Lower lobe of right lung (tissue), 2 donors: ENCODE measurements at regions not wholly inside any gene's neighbourhood (a gene's known extent, or its start where the extent isn't known, plus 50 kb on each side); places are given as distances from the start of the nearest gene placed in this dataset.

Source experiments
- ATAC-seq, 2 donors: fragments of 200-7000 bp; cut with Tn5 transposase; one replicate each; pipeline ENCODE4 v1.9.1; 2020 to 2022; ENCODE audit warnings: mild to moderate bottlenecking in 2 of 2, moderate library complexity in 2 of 2
- DNase-seq: peaks from one replicate; pipeline ENCODE4 v3.0.0-alpha.2; 2020
- H3K27ac ChIP-seq: fragments of 200-600 bp; one replicate; pipeline ENCODE4 v1.8.0; 2022
- H3K27me3 ChIP-seq: fragments of 200-600 bp; one replicate; pipeline ENCODE4 v1.8.0; 2022; ENCODE audit warnings: low read depth
- H3K36me3 ChIP-seq: fragments of 200-600 bp; one replicate; pipeline ENCODE4 v1.8.0; 2022; ENCODE audit warnings: mild to moderate bottlenecking
- H3K4me1 ChIP-seq: fragments of 200-600 bp; one replicate; pipeline ENCODE4 v1.8.0; 2022
- H3K4me3 ChIP-seq: fragments of 200-600 bp; one replicate; pipeline ENCODE4 v1.8.0; 2022; ENCODE audit warnings: mild to moderate bottlenecking
- H3K9me3 ChIP-seq: fragments of 200-600 bp; one replicate; pipeline ENCODE4 v1.8.0; 2022
- CTCF ChIP-seq: fragments of 200-600 bp; IDR thresholded peaks from one replicate; pipeline ENCODE4 v1.8.0; 2022; ENCODE audit warnings: antibody characterized with exemption, mild to moderate bottlenecking
- intact Hi-C: fragments of 100-400 bp; cut with DNase I; formaldehyde crosslinking; loops from one replicate; pipeline ENCODE4 v1.11.0; 2022
- donor health status: DM: no; HTN: yes; CAD: no; lungs with severe emphysema.

GRCh38 chr2:16565481-16565880 lies 100.2 kb downstream of the CYRIA start:
- intact Hi-C loops, result no loop called here

GRCh38 chr2:16561676-16562075 lies 104.0 kb downstream of the CYRIA start:
- H3K9me3 ChIP-seq, result no peaks in the 10 kb centered on the region
- H3K27me3 ChIP-seq, result no peaks in the 10 kb centered on the region
- intact Hi-C loops, result no loop called here
- peaks cover 92% of the 10 kb centered on the region for H3K36me3 ChIP-seq
- ATAC-seq (no peak), DNase-seq (no peak)
- H3K4me1 ChIP-seq, result no peaks in the 10 kb centered on the region
- no peak for TF ChIP-seq CTCF
- H3K27ac ChIP-seq, result no peak overlapping the region
- H3K4me3 ChIP-seq, result no peak overlapping the region

More at GRCh38 chr2:16565481-16565880, 100.2 kb downstream of the CYRIA start:
- Histone ChIP-seq H3K36me3 (peaks cover 54% of the 10 kb centered on the region), H3K9me3 (no peaks in the 10 kb centered on the region), H3K4me1 (no peaks in the 10 kb centered on the region), H3K4me3 (no peak overlapping the region), H3K27me3 (no peaks in the 10 kb centered on the region), H3K27ac (no peak overlapping the region)
- no peak for TF ChIP-seq CTCF
- ATAC-seq (no peak), DNase-seq (no peak)

- no peak for TF ChIP-seq CTCF
- Histone ChIP-seq H3K36me3 (peaks cover 96% of the 10 kb centered on the region), H3K27ac (no peak overlapping the region), H3K27me3 (no peaks in the 10 kb centered on the region), H3K4me3 (no peak overlapping the region), H3K4me1 (no peaks in the 10 kb centered on the region), H3K9me3 (no peaks in the 10 kb centered on the region)
- intact Hi-C loops, result no loop called here
- no peak for DNase-seq
- ATAC-seq, result no peak
These were observed 104.4 kb downstream of the CYRIA start for GRCh38 chr2:16561251-16561650.

GRCh38 chr2:16559278-16560067 lies 106.2 kb downstream of the CYRIA start:
- H3K36me3 ChIP-seq, result peaks cover 99% of the 10 kb centered on the region
- no peaks in the 10 kb centered on the region for H3K27me3 ChIP-seq
- no peak for DNase-seq
- no peak for ATAC-seq
- intact Hi-C loops, result no loop called here
- no peak for TF ChIP-seq CTCF
- no peak overlapping the region for H3K27ac ChIP-seq
- no peaks in the 10 kb centered on the region for H3K9me3 ChIP-seq
- H3K4me1 ChIP-seq, result no peaks in the 10 kb centered on the region
- no peak overlapping the region for H3K4me3 ChIP-seq

- Histone ChIP-seq H3K4me1 (no peaks in the 10 kb centered on the region), H3K27me3 (no peaks in the 10 kb centered on the region), H3K36me3 (peaks cover 68% of the 10 kb centered on the region), H3K4me3 (no peak overlapping the region), H3K9me3 (no peaks in the 10 kb centered on the region), H3K27ac (no peak overlapping the region)
- ATAC-seq, result no peak
- DNase-seq, result no peak
- no peak for TF ChIP-seq CTCF
- intact Hi-C loops, result no loop called here
These were observed 111.5 kb downstream of the CYRIA start for GRCh38 chr2:16554060-16554583.
